HG02852 (cell line): ENCODE measurements at regions not wholly inside any gene's neighbourhood (a gene's known extent, or its start where the extent isn't known, plus 50 kb on each side); places are given as distances from the start of the nearest gene placed in this dataset.
"Not testable (repeated sequence)": the region's sequence is repeated elsewhere in the genome, so short reads cannot be mapped to it uniquely, and the experiment has no call there.

ENCODE experiments used
- ATAC-seq: cut with Tn5 transposase; IDR thresholded peaks from one replicate; pipeline ENCODE4 v1.9.1; 2021; ENCODE audit warnings: mild to moderate bottlenecking, moderate library complexity; ENCODE audit not compliant: unreplicated experiment

DNA sequence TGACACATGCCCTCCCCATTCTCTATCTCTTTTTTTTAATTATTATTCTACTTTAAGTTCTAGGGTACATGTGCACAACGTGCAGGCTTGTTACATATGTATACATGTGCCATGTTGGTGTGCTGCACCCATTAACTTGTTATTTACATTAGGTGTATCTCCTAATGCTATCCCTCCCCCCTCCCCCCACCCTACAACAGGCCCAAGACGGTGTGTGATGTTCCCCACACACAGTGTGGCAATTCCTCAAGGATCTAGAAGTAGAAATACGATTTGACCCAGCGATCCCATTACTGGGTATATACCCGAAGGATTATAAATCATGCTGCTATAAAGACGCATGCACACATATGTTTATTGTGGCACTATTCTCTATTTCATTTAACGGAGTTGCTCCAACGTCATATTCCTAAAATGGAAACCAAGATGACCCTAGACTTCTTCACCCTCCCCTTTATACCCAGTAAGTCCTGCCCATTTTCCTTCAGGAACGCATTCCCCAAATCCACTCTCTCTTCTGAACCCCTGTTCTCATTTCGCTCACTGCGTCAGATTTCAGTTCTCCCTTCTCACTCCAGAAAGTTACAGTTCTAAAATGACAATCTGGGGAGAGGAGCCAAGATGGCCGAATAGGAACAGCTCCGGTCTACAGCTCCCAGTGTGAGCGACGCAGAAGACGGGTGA lies 175.6 kb downstream of the MEX3B start:
- not testable (repeated sequence) for ATAC-seq

DNA sequence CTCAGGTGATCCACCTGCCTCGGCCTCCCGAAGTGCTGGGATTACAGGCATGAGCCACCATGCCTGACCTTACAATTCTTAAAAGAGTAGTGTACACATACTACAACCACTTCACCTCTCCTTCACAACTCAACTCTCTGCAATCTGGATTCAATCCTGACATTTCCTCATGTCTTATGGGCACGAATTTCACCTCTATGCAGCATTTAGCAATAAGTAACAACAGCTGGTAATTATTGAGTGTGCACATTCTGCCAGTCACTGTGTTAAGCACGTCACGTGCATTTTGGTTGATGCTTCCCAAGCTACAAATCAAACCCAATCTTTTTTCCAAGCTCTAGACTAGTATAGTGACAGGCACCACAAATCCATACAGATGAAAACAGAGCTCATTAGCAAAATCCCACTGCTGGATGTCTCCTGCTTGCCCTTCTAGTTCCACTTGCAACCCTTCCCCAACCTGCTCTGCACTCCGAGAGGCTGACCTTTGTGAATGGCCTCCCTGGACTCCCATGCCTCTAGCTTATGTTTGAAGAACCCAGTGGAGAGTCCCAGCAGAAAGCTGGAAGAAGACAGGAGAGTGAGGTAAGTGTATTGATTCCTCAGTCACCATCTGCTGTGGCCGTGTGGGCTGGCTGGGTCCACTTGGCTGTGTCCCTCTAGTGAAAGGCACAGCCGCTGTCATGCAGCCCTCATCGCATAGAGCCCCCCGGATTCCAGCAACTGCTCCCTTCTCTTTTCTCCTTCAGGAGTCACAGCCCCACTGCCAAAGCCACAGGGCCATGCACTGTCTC lies 176.5 kb downstream of the MEX3B start:
- ATAC-seq, result no peak

DNA sequence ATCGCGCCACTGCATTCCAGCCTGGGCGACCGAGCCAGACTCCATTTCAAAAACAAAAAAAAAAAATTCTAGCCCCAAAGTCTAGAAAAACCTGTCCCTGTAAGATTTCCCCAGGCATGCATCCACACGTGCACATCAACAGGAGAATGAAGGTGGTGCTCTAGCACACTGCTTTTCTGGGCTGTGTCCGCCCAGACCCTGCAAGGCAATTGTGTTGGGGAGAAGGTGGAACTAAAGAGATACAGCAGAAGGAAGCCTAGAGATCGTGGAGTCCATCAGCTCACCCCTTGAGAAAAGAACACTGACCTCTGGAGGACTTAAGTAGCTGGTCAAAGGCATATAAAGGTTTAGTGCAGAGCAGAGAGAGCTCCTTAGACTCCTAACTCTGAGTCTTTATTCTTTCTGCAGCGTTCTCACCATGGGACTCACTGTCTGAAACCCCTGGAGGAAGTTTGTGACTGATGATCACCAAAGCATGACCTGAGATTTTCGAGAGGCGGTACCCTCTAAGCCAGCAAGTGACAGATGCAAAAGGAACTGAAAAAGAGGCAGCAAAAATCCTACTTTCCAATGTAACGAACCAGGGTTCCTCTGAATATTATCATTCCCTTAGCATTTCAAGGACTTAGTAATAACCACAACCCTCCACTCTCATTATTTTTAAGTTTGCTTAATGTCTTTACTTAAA lies 179.8 kb downstream of the MEX3B start:
- ATAC-seq, result peak; percentile 97

DNA sequence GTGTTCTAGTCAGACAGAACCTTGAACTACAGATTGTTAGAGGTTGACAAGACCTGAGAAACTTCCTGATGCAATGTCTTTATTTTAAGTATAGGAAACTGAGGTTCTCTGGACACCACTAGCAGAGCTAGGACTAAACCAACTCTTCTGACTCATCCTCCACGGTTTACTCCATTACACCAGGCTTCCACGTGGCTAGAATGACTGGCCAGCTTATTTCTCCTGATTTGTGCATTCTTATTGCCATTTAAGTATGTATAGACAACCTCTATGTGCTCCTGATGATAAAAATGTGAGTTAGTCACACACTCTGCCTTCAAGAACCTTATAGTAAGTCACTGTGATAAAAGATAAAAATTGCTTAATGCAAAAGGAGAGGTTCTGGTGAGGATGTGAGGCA lies 182.7 kb downstream of the MEX3B start:
- ATAC-seq, result no peak

DNA sequence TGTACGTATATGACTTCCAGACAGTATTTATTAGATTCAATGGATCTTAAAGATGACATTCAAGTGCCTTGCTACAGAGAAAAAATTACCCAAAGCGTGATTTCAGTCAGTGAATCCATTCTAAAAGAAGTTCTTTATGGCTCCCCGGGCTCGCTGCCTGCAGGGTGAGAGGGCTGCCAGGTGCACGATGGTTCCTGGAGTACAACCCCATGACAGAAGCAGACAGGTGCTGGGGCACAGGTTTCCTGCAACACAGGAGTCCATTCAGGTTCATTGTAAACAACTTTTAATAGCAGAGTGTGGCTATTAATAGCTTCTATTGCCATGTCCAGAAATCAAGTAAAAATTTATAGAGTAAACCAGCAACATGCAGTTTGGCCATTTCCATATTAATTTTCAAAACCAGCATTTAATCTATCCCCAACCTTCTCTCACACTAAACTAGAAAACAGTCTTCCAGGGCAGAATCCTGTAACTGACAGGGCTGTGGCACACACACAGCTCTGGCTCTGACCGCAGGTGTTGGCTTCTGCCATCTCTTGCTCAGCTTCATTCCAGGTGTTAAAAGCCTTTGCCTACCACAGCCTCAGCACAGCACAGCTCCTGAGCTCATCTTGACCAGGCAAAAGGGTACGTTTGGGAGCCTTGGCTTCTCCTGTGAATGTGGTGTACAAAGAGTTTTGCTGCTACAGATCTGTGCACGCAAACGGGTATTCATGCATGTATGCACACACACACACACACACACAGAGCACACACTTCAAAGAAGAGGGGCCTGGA lies 185.9 kb downstream of the MEX3B start:
- ATAC-seq, result no peak

DNA sequence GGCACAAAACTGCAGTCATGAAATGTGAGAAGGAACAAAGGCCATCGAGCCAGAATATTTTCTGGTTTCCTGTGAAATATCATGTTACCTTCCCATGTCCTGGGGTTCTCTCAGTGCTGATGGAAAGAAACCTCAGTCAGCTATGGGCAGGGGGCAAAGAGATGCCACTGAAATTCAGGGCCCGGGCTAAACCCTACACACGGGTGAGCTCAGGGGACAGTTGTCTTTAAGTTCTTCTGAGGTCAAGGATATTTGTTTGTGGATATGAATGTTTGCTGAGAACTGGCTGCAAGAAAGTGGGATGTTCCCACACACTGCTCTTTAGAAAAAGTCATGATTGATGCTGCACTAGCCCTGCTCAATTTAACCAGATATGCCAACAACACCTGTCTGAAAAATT lies 187.2 kb downstream of the MEX3B start:
- ATAC-seq, result no peak

DNA sequence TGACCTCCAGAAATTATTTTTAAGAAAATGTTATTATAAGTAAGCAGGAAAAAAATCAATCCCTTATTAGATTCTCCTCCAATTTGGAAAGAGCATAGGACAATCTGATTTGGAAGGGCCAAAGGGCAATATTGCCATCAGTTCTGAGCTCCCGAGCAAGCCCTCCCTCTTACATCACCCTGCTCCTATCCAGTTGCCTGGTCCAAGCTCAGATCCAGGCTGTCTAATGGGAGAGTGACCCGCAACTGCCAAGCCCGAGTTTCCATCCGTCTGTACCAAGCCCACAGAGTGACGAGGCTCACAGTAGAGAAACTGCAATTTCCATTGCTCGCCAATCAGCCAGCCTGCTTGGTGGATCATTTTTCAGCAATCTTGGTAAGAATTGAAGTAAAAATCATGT lies 187.7 kb downstream of the MEX3B start:
- ATAC-seq, result no peak

DNA sequence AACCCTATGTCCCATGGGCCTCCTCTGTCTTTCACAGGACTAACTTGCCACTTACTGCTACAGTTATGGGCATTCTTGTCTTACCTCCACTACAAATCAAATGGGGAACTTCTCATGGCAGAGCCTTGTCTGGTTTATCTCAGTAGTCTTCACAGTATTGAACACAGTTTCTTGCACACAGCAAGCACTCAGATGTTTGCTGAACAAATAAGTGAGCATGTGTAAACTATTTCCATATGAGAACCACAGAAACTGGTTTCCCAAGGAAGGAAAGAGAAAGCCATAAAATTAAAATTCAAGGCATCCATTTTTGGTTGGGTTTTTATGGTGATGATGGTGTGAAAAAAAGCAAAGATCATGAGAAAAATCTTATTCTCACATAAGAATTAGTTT lies 189.2 kb downstream of the MEX3B start:
- ATAC-seq, result no peak

DNA sequence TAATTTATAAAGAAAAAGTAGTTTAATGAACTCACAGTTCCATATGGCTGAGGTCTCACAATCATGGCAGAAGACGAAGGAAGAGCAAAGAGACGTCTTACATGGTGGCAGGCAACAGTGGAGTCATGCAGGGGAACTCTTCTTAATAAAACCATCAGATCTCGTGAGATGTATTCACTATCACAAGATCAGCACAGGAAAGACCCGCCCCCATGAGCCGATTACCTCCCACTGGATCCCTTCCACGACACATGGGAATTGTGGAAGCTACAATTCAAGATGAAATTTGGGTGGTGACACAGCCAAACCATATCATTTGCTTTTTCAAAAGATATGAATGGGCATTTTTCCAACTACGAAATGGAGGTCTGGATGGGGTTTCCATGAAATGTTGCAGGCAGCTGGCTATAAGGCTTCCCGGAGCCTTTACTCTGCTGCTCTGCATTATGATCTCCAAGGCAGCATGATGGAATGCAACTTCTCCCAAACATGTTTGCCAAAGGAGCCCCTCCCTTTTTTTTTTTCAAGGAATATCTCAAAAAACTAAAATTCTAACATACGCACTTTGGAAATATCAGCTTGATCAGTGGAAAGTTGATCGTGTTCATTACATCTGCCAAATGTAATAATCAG lies 189.7 kb downstream of the MEX3B start:
- no peak for ATAC-seq

DNA sequence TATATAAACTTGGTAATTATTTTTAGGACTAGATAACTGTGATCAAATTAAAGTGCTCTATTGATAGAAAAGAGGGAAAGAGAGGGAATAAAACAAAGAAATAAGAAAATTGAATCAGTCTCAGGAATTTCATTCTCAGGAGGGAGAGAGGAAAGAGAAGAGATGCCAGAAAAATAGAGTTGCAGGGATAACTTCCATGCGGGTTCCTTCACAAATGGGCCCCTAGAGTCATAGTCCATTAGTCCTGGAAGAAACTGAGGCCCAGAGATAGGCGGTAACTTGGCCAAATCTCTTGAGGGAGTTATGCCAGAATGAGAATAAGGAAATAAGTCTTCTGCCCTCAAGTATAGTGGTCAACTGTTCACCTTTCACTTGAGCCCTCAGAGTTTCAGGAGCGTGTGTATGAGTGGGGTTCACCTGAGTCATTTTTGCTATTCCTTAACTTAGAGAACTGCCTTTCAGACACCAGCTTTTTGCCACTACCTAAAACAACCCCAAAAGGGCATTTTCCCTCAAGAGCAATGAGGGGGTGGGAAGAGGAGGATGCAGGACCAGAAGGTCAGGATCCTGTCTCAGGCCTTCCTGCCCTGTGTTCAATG lies 192.6 kb downstream of the MEX3B start:
- no peak for ATAC-seq

DNA sequence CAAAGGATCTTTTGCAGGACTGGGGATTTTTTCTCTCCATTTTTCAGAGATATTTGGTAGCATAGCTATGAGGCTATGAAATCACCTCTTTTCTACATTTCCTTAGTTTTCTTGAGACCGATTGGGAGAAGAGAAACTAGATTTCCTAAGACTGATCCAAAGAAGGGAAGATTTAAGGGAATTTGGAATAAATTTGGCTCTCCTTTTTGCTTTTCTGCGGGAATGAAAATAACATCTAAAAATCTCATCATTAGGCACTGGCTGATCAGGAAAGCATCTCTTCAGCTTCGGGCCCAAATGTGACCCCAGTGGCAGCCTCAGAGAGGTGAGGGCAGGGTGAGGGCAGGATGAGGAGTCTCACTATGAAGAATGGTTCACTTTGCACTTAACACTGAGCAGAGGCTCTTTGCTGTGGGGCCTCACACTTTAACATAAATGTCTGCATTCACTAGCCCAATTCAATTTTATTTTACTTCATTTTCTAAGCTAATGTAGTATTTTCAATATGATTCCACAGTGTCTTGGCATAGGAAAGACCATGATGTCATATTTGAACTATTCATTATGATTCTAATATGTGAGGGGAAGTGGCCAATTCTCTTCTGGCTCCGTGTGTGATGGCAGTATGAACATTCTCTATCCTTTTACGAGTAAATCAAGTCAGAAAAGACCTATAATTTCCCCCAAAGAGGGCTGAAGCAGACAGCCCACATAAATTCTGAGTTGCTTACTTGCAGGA lies 193.2 kb downstream of the MEX3B start:
- no peak for ATAC-seq

DNA sequence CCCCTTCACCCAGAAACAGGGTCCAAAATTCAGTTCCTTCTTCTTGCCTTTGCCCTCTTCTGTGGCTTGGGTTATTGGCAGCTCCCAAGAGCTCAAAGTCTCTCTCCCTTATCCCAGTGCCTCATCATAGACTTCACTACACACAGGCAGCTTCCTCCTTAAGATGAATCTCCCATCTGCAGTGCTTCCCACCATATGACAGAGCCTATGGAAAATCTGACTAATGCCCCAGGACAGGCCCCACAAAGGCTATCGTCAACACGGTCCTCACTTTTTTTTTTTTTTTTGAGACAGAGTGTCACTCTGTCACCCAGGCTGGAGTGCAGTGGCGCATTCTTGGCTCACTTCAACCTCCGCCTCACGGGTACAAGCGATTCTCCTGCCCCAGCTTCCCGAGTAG lies 194.1 kb downstream of the MEX3B start:
- no peak for ATAC-seq

DNA sequence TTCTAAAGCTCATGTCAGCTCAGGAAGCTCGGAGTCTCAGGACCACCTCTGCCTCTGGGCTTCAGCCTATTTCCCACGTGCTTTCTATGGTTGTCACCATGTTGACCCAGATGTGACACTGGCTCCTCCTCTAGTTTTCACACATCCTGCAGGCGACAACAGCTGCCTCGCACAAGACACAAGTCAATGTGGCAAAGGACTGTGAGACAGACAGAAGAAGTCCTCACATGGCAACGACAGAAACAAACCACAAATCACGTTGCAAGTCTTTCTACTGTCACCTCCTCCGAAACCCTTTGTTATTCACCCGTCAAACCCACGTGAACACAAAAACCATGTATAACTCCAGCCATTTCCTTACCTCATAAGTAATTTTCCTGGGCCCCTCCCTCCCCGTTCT lies 194.5 kb downstream of the MEX3B start:
- ATAC-seq, result no peak

DNA sequence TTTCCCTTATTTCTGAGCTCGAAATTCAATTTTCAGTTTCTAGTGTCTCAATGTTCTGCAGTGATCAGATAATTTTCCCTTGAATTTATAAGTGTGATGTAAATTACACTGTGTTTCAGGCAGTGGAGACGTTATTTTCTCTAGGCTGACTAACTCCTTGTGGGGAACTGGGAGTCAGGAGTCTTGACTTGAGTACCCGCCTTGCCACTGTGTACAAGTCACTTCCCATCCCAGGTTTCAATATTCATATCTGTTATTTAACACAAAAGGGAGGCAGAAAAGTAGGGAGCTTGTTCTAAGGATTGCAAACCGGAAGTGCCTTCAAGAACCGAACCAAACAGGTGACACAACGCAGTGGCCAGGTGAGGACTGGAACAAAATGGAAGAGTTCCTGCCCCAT lies 196.5 kb downstream of the MEX3B start:
- no peak for ATAC-seq

DNA sequence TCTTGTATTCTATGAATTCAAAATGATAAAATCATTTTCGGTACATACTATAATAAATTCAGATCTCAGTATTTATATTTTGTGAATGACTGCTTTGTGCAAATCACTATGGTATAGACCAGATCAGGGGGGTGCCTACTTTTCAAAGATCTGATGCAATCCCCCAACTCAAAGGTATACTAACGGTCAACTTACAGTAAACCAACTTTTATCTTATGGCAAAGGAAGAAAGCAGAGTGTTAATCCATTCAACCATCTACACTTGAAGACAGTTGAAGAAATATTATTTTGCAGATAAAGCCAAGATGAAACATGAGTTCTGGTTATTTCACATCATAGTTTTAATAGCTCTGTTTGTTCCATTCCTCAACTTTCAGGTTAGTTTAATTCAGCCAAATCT lies 197.1 kb downstream of the MEX3B start:
- ATAC-seq, result no peak

DNA sequence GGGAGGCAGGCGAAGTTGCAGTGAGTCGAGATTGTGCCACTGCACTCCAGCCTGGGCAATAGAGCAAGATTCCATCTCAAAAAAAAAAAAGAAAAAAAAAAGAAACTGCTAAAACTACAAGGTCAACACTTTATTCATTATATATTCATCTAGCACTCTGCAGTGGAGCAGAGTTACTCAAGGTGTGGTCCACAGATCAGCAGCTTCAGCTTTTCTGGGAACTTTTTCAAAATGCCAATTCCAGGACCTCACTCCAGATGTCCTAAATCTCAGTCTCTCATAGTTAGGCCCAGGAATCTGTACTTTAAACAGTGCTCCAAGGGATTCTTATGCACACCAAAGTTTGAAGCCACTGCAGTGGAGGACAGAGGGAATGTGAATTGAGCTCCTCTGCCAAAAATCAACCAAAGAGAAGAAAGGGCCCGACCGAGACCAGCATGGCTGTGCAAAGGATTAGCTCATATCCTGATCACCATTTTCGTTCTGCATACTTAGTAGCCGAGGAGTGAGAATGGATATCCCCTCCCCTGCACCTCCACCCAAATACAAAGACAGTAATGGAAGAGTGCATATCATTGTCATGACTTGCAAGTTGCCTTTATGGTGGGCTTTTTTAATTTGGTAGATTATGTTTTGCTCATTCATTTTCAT lies 201.9 kb downstream of the MEX3B start:
- ATAC-seq, result no peak

DNA sequence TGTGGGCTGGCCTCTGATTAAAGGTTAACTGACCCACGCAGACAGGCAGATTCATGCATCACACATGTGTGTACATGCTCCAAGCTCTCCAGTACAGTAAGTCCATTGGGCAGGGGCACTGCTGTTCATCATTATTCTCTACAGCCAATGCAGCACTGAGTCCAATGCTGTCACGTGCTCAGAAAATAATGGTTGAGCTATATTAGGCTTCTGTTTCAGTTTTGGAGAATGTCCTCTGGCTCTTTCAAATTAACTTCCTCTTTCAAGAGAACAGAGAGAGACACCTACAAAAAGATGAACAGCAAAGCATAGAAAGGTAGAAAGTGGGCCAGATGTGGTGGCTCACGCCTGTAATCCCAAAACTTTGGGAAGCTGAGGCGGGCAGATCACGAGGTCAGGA lies 202.6 kb downstream of the MEX3B start:
- ATAC-seq, result peak; percentile 65

DNA sequence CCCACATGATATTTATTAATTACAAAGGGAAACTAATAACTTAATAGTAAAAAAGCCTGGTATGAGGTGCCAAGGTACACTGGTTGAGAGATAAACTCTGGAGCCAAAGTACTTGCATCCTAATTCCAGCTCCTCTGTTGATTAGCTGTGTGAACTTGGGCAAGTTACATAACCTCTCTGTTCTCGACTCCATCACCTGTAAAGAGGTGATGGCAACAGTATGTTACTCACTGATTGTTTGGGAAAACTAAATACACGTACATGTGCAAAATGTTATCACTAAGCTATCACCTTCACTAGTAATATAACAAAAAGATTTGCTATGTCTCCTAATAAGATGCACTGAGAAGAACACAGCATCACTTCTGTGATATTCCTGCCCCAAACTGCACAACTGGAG lies 206.4 kb downstream of the MEX3B start:
- no peak for ATAC-seq

DNA sequence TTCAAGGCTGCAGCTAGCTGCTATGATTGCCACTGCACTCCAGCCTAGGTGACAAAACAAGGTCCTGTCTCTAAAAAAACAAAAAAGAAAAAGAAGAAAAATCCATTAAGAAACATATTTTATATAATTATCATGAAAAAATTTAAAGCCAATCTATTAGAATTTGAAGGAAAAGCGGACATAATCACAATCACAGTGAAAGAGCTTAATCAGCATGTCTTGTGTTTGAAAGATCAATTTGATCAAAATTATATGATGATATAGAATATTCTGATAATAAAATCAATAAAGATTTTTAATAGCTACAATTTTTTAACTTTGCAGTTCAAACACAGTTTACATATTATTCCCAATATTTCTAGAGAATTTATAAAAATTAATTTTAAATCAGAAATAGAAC lies 210.1 kb downstream of the MEX3B start:
- ATAC-seq, result no peak
